WTC11 (cell line): ENCODE measurements at regions not wholly inside any gene's neighbourhood (a gene's known extent, or its start where the extent isn't known, plus 50 kb on each side); places are given as distances from the start of the nearest gene placed in this dataset.
A peak's percentile ranks its signal among the peaks of the same experiment; 100 is the strongest.

Experiments used
- ATAC-seq: fragments of 200-7000 bp; cut with Tn5 transposase; 2 replicates; pipeline ENCODE4 v1.10.0; 2021; ENCODE audit warnings: mild to moderate bottlenecking, moderate library complexity
- CTCF ChIA-PET: fragments of 300-600 bp; sonication (Branson Sonifier 250); formaldehyde crosslinking; loops from one replicate; lab custom pipeline; 2021; ENCODE audit warnings: antibody characterized with exemption; lab: Charles Lee
- POLR2A ChIA-PET: fragments of 350-600 bp; sonication (Branson Sonifier 250); formaldehyde crosslinking; loops from one replicate; lab custom pipeline; 2021; ENCODE audit warnings: antibody characterized with exemption; lab: Charles Lee
- DNase-seq: peaks from one replicate; pipeline ENCODE4 v3.0.0; 2021; ENCODE audit warnings: low spot score
- H3K27ac Mint-ChIP-seq: 2 replicates; pipeline ENCODE4 v1.8.0; 2021; ENCODE audit warnings: mixed read lengths
- H3K27me3 Mint-ChIP-seq: 2 replicates; pipeline ENCODE4 v1.8.0; 2021; ENCODE audit warnings: low read depth, mild to moderate bottlenecking, moderate library complexity, mixed read lengths
- H3K36me3 Mint-ChIP-seq: 2 replicates; pipeline ENCODE4 v1.8.0; 2021; ENCODE audit warnings: mixed read lengths
- H3K4me1 Mint-ChIP-seq: 2 replicates; pipeline ENCODE4 v1.8.0; 2022; ENCODE audit warnings: mixed read lengths
- H3K4me3 Mint-ChIP-seq: 2 replicates; pipeline ENCODE4 v1.8.0; 2021; ENCODE audit warnings: mild to moderate bottlenecking, moderate library complexity, mixed read lengths
- H3K9me3 Mint-ChIP-seq: 2 replicates; pipeline ENCODE4 v1.8.0; 2021; ENCODE audit warnings: mixed read lengths
- CREM ChIP-seq: sonication (generic); formaldehyde crosslinking; IDR thresholded peaks from 2 replicates; pipeline ENCODE4 v1.8.1; 2022; ENCODE audit warnings: mild to moderate bottlenecking, missing genetic modification reagents, moderate library complexity
- GABPB1 ChIP-seq: sonication (generic); formaldehyde crosslinking; IDR thresholded peaks from 2 replicates; pipeline ENCODE4 v1.8.1; 2023; ENCODE audit warnings: mild to moderate bottlenecking, missing genetic modification reagents
- NFE2L1 ChIP-seq: sonication (generic); formaldehyde crosslinking; IDR thresholded peaks from 2 replicates; pipeline ENCODE4 v1.8.1; 2023; ENCODE audit warnings: missing genetic modification reagents
- NR2C2 ChIP-seq: sonication (generic); formaldehyde crosslinking; IDR thresholded peaks from 2 replicates; pipeline ENCODE4 v1.8.0; 2022; ENCODE audit warnings: mild to moderate bottlenecking, missing genetic modification reagents
- NR3C1 ChIP-seq: sonication (generic); formaldehyde crosslinking; conservative IDR thresholded peaks from 2 replicates; pipeline ENCODE4 v1.8.1; 2023; ENCODE audit warnings: low read depth, mild to moderate bottlenecking, missing genetic modification reagents
- OVOL2 ChIP-seq: fragments of 250-450 bp; sonication (Bioruptor Pico); IDR thresholded peaks from 2 replicates; pipeline ENCODE4 v1.9.0; 2021; ENCODE audit warnings: mild to moderate bottlenecking, borderline replicate concordance
- TEAD1 ChIP-seq: sonication (generic); formaldehyde crosslinking; IDR thresholded peaks from 2 replicates; pipeline ENCODE4 v1.8.0; 2022; ENCODE audit warnings: mild to moderate bottlenecking, missing genetic modification reagents
- TEAD4 ChIP-seq: sonication (generic); formaldehyde crosslinking; IDR thresholded peaks from 2 replicates; pipeline ENCODE4 v1.8.0; 2022; ENCODE audit warnings: mild to moderate bottlenecking, missing genetic modification reagents
- ZNF138 ChIP-seq: sonication (generic); formaldehyde crosslinking; conservative IDR thresholded peaks from 2 replicates; pipeline ENCODE4 v1.8.1; 2022; ENCODE audit warnings: mild to moderate bottlenecking, moderate library complexity, missing genetic modification reagents
- ZNF396 ChIP-seq: fragments of 250-450 bp; sonication (Bioruptor Pico); IDR thresholded peaks from 2 replicates; pipeline ENCODE4 v1.8.0; 2021; ENCODE audit warnings: mild to moderate bottlenecking, moderate library complexity, borderline replicate concordance
- ZSCAN18 ChIP-seq: fragments of 250-450 bp; sonication (Bioruptor Pico); IDR thresholded peaks from 2 replicates; pipeline ENCODE4 v2.1.2; 2022; ENCODE audit warnings: mild to moderate bottlenecking, moderate library complexity
- TF ChIP-seq, protein P1 (sequence below): sonication (generic); formaldehyde crosslinking; IDR thresholded peaks from 2 replicates; pipeline ENCODE4 v1.8.0; 2022; ENCODE audit warnings: mild to moderate bottlenecking, missing genetic modification reagents
- TF ChIP-seq, protein P2 (sequence below): fragments of 200-600 bp; IDR thresholded peaks from 2 replicates; pipeline ENCODE4 v1.8.0; 2022; ENCODE audit warnings: antibody characterized with exemption
- TF ChIP-seq, protein P3 (sequence below): sonication (generic); formaldehyde crosslinking; conservative IDR thresholded peaks from 2 replicates; pipeline ENCODE4 v1.8.1; 2022; ENCODE audit warnings: mild to moderate bottlenecking, missing genetic modification reagents

GRCh38 chr4:156390599-156391324 is 437.1 kb upstream of the CTSO start:
- peak overlapping the region; percentile 83 for H3K27ac Mint-ChIP-seq
- ChIA-PET POLR2A (no interaction called here), CTCF (no interaction called here)
- no peak for DNase-seq
- H3K4me3 Mint-ChIP-seq, result no peak overlapping the region
- no peak for TF ChIP-seq TEAD1 (CRISPR knock-in tag)
- TF ChIP-seq NFE2L1, result no peak
- TF ChIP-seq TEAD4 (CRISPR knock-in tag), result no peak
- TF ChIP-seq ZSCAN18 (CRISPR knock-in tag), result no peak
- no peak for TF ChIP-seq NR3C1 (CRISPR knock-in tag)
- no peak for TF ChIP-seq OVOL2 (CRISPR knock-in tag)
- peaks cover 11% of the 10 kb centered on the region for H3K36me3 Mint-ChIP-seq
- peak; percentile 34 for ATAC-seq
- peaks cover 14% of the 10 kb centered on the region for H3K4me1 Mint-ChIP-seq
- peaks cover 19% of the 10 kb centered on the region for H3K9me3 Mint-ChIP-seq
- H3K27me3 Mint-ChIP-seq, result no peaks in the 10 kb centered on the region

DNA sequence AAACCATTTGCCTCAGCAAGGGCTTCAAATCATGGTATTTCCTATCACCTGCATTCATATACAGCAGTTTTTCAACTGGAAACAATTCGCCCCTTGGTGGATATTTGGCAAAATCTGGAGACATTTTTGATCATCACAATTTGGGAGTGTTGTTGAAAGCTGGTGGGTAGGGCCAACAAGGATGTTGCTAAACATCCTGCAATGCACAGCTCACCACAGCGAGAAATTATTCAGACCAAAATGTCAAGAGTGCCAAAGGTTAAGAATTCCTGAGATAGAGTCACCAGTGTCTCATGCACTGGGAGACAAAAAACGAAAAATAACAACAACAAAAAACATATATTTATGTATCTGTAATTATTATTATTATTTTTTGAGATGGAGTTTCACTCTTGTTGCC is 435.2 kb upstream of the CTSO start:
- ChIA-PET CTCF (no interaction called here), POLR2A (no interaction called here)
- no peak overlapping the region for H3K4me3 Mint-ChIP-seq
- H3K9me3 Mint-ChIP-seq, result peaks cover 12% of the 10 kb centered on the region
- ATAC-seq (no peak), DNase-seq (no peak)
- no peaks in the 10 kb centered on the region for H3K27me3 Mint-ChIP-seq
- H3K36me3 Mint-ChIP-seq, result peaks cover 4% of the 10 kb centered on the region
- H3K27ac Mint-ChIP-seq, result no peak overlapping the region
- peaks cover 14% of the 10 kb centered on the region for H3K4me1 Mint-ChIP-seq
- no peak for TF ChIP-seq NFE2L1
- TF ChIP-seq CREM, result no peak
- TF ChIP-seq ZNF396, result no peak
- TF ChIP-seq NR2C2 (CRISPR knock-in tag), result no peak
- no peak for TF ChIP-seq GABPB1 (CRISPR knock-in tag)
- TF ChIP-seq ZNF138 (CRISPR knock-in tag), result no peak
- TF ChIP-seq OVOL2 (CRISPR knock-in tag), result no peak
- TF ChIP-seq, protein P1, sequence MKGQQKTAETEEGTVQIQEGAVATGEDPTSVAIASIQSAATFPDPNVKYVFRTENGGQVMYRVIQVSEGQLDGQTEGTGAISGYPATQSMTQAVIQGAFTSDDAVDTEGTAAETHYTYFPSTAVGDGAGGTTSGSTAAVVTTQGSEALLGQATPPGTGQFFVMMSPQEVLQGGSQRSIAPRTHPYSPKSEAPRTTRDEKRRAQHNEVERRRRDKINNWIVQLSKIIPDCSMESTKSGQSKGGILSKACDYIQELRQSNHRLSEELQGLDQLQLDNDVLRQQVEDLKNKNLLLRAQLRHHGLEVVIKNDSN, result no peak

DNA sequence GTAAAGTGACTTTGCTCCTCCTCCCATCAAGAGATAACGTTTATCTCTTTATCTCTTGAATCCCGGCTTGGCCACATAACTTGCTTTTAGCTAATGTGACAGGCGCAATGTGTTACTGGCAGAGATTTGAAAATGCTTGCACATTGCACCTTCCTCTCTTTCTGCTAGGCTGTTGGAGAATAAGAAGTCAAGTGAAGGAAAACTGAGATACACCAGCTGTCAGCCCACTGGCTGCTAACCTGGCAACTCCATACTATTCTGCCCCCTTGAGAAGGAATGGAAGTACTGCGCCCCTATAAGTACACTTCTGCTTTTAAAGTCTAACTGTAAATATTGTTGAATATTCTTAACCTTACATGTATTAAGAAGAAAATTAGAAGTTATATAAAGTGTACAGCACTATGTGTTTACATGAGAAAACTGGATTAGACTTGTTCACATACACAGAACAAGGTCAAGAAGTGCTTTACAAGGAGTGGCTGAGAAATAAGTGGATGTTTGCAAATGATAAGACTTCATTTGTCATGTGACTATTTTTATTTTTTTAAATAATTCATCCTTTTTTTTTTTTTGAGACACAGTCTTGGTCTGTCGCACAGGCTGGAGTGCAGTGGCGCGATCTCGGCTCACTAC is 424.5 kb upstream of the CTSO start:
- no peak overlapping the region for H3K4me3 Mint-ChIP-seq
- ChIA-PET CTCF (interaction anchor here (0.7 to 1.9 kb wide), 6 partner anchors 31 to 265 kb away, joined by 3 to 11 read pairs (median 3); no protein-coding TSS in a partner anchor), POLR2A (no interaction called here)
- H3K9me3 Mint-ChIP-seq, result peaks cover 4% of the 10 kb centered on the region; the same call in 1 of the 2 replicates
- no peak overlapping the region for H3K27ac Mint-ChIP-seq
- DNase-seq (peak; percentile 26), ATAC-seq (peak; percentile 95)
- no peaks in the 10 kb centered on the region for H3K36me3 Mint-ChIP-seq
- peaks cover 17% of the 10 kb centered on the region for H3K4me1 Mint-ChIP-seq
- TF ChIP-seq, protein P2, sequence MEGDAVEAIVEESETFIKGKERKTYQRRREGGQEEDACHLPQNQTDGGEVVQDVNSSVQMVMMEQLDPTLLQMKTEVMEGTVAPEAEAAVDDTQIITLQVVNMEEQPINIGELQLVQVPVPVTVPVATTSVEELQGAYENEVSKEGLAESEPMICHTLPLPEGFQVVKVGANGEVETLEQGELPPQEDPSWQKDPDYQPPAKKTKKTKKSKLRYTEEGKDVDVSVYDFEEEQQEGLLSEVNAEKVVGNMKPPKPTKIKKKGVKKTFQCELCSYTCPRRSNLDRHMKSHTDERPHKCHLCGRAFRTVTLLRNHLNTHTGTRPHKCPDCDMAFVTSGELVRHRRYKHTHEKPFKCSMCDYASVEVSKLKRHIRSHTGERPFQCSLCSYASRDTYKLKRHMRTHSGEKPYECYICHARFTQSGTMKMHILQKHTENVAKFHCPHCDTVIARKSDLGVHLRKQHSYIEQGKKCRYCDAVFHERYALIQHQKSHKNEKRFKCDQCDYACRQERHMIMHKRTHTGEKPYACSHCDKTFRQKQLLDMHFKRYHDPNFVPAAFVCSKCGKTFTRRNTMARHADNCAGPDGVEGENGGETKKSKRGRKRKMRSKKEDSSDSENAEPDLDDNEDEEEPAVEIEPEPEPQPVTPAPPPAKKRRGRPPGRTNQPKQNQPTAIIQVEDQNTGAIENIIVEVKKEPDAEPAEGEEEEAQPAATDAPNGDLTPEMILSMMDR, result peak; percentile 57
- TF ChIP-seq, protein P3, sequence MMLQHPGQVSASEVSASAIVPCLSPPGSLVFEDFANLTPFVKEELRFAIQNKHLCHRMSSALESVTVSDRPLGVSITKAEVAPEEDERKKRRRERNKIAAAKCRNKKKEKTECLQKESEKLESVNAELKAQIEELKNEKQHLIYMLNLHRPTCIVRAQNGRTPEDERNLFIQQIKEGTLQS (CRISPR knock-in tag), result no peak
- H3K27me3 Mint-ChIP-seq, result no peaks in the 10 kb centered on the region
